ENCODE measurements at regions not wholly inside any gene's neighbourhood (a gene's known extent, or its start where the extent isn't known, plus 50 kb on each side); places are given as distances from the start of the nearest gene placed in this dataset.

GRCh38 chr5:60350794-60351193 is 349.2 kb downstream of the DEPDC1B start:
- Histone ChIP-seq H3K27ac (no peak overlapping the region), H3K27me3 (replicated peaks in 1 of 7) (no peaks in the 10 kb centered on the region), H3K9me3 (peaks cover 0 to 7% (median 0%) of the 10 kb centered on the region in 8 donors), H3K4me3 (no peak overlapping the region), H3K36me3 (no peaks in the 10 kb centered on the region), H3K4me1 (no peaks in the 10 kb centered on the region)
- TF ChIP-seq POLR2AphosphoS5 (IDR thresholded peaks at IDR 0.05) (no peak), POLR2A (IDR thresholded peaks at IDR 0.05) (no peak), CTCF (IDR thresholded peaks at IDR 0.05 in 8 of 11, conservative IDR thresholded peaks at IDR 0.05 in 3 of 11) (no peak)
- intact Hi-C loops (cut with DNase I; ENCODE audit: low total_unique reads): no loop called here
- WGBS, 5 donors: 72 to 90% (median 84%) methylated on average over 3 of the region's 3 CpGs
- no peak for DNase-seq

GRCh38 chr5:60349891-60350415 is 350.0 kb downstream of the DEPDC1B start:
- 77 to 91% (median 87%) methylated on average over 2 of the region's 2 CpGs for WGBS, 5 donors
- H3K4me3 ChIP-seq: no peak overlapping the region
- peaks cover 0 to 7% (median 0%) of the 10 kb centered on the region in 8 donors for H3K9me3 ChIP-seq
- H3K27me3 ChIP-seq (replicated peaks in 1 of 7): no peaks in the 10 kb centered on the region
- H3K36me3 ChIP-seq: no peaks in the 10 kb centered on the region
- no peak overlapping the region for H3K27ac ChIP-seq
- no peak for TF ChIP-seq POLR2A (IDR thresholded peaks at IDR 0.05)
- no peak for TF ChIP-seq CTCF (IDR thresholded peaks at IDR 0.05 in 8 of 11, conservative IDR thresholded peaks at IDR 0.05 in 3 of 11)
- TF ChIP-seq POLR2AphosphoS5 (IDR thresholded peaks at IDR 0.05): no peak
- intact Hi-C loops (cut with DNase I; ENCODE audit: low total_unique reads): no loop called here
- no peaks in the 10 kb centered on the region for H3K4me1 ChIP-seq
- no peak for DNase-seq

GRCh38 chr5:60346393-60346792 is 353.6 kb downstream of the DEPDC1B start:
- 73 to 88% (median 83%) methylated on average over 1 of the region's 1 CpG for WGBS, 5 donors
- intact Hi-C loops (cut with DNase I; ENCODE audit: low total_unique reads): no loop called here
- DNase-seq: no peak

GRCh38 chr5:60343102-60343501 is 356.9 kb downstream of the DEPDC1B start:
- intact Hi-C loops (cut with DNase I; ENCODE audit: low total_unique reads): no loop called here
- Histone ChIP-seq H3K4me1 (no peaks in the 10 kb centered on the region), H3K27ac (no peak overlapping the region), H3K27me3 (replicated peaks in 1 of 7) (no peaks in the 10 kb centered on the region), H3K36me3 (no peaks in the 10 kb centered on the region), H3K4me3 (no peak overlapping the region), H3K9me3 (no peaks in the 10 kb centered on the region)
- TF ChIP-seq POLR2AphosphoS5 (IDR thresholded peaks at IDR 0.05) (no peak), CTCF (IDR thresholded peaks at IDR 0.05 in 8 of 11, conservative IDR thresholded peaks at IDR 0.05 in 3 of 11) (no peak), POLR2A (IDR thresholded peaks at IDR 0.05) (no peak)
- WGBS, 5 donors: 83 to 96% (median 91%) methylated on average over 4 of the region's 4 CpGs
- no peak for DNase-seq

More at GRCh38 chr5:60346393-60346792, 353.6 kb downstream of the DEPDC1B start:
- H3K36me3 ChIP-seq: no peaks in the 10 kb centered on the region
- no peaks in the 10 kb centered on the region for H3K4me1 ChIP-seq
- H3K4me3 ChIP-seq: no peak overlapping the region
- H3K27ac ChIP-seq: no peak overlapping the region
- peaks cover 0 to 6% (median 0%) of the 10 kb centered on the region in 8 donors for H3K9me3 ChIP-seq
- no peaks in the 10 kb centered on the region for H3K27me3 ChIP-seq (replicated peaks in 1 of 7)
- TF ChIP-seq POLR2AphosphoS5 (IDR thresholded peaks at IDR 0.05): no peak
- TF ChIP-seq POLR2A (IDR thresholded peaks at IDR 0.05): no peak
- no peak for TF ChIP-seq CTCF (IDR thresholded peaks at IDR 0.05 in 8 of 11, conservative IDR thresholded peaks at IDR 0.05 in 3 of 11)

Measured in spleen (tissue), 11 donors.